ENCODE measurements at regions not wholly inside any gene's neighbourhood (a gene's known extent, or its start where the extent isn't known, plus 50 kb on each side); places are given as distances from the start of the nearest gene placed in this dataset.

- Histone ChIP-seq H3K4me1 (ENCODE audit: control insufficient read depth, extremely low read depth, insufficient read depth, low read length) (no peaks in the 10 kb centered on the region), H2AFZ (ENCODE audit: control insufficient read depth, low read length) (no peak overlapping the region), H3K4me2 (ENCODE audit: control insufficient read depth, extremely low read depth, insufficient read depth, low read depth, low read length) (no peak overlapping the region), H3K9me3 (ENCODE audit: control insufficient read depth, low read depth, low read length) (no peaks in the 10 kb centered on the region), H3K79me2 (ENCODE audit: control insufficient read depth, insufficient read depth, low read length) (no peaks in the 10 kb centered on the region), H3K36me3 (ENCODE audit: control insufficient read depth in 2 of 2, extremely low read depth in 1 of 2, insufficient read depth in 2 of 2, low read length in 2 of 2) (no peaks in the 10 kb centered on the region), H3K9me1 (ENCODE audit: control insufficient read depth, extremely low read depth, insufficient read depth, low read length) (no peaks in the 10 kb centered on the region), H4K20me1 (ENCODE audit: control insufficient read depth, extremely low read depth, insufficient read depth, low read length) (no peaks in the 10 kb centered on the region), H3K4me3 (ENCODE audit: control insufficient read depth in 2 of 3, extremely low read depth in 1 of 3, insufficient read depth in 2 of 3, low read depth in 1 of 3, low read length in 3 of 3) (no peak overlapping the region), H3K27ac (ENCODE audit: control insufficient read depth, insufficient read depth, low read length) (no peak overlapping the region), H3K9ac (ENCODE audit: control insufficient read depth, extremely low read depth, insufficient read depth, low read length) (no peak overlapping the region), H3K27me3 (ENCODE audit: control insufficient read depth, extremely low read depth, insufficient read depth, low read length) (no peaks in the 10 kb centered on the region)
- dilution Hi-C loops (cut with MboI; ENCODE audit: extremely low pct_ligation_motif_present, low sequenced_read_pairs): no loop called here
- DNase-seq (ENCODE audit: low read depth, low spot score) (no peak), FAIRE-seq (no peak)
- TF ChIP-seq EZH2 (IDR thresholded peaks at IDR 0.05; ENCODE audit: low read length) (no peak), CTCF (optimal IDR thresholded peaks at IDR 0.05 in 1 of 3, IDR thresholded peaks at IDR 0.05 in 1 of 3, conservative IDR thresholded peaks at IDR 0.05 in 1 of 3; ENCODE audit: extremely low read depth in 1 of 3, insufficient read depth in 2 of 3, low read length in 3 of 3) (no peak)
These were observed 1112.3 kb upstream of the SEMA6A start for GRCh38 chr5:117686926-117687325.

- TF ChIP-seq EZH2 (IDR thresholded peaks at IDR 0.05; ENCODE audit: low read length) (no peak), CTCF (optimal IDR thresholded peaks at IDR 0.05 in 1 of 3, IDR thresholded peaks at IDR 0.05 in 1 of 3, conservative IDR thresholded peaks at IDR 0.05 in 1 of 3; ENCODE audit: extremely low read depth in 1 of 3, insufficient read depth in 2 of 3, low read length in 3 of 3) (no peak)
- Histone ChIP-seq H3K9ac (ENCODE audit: control insufficient read depth, extremely low read depth, insufficient read depth, low read length) (no peak overlapping the region), H3K27me3 (ENCODE audit: control insufficient read depth, extremely low read depth, insufficient read depth, low read length) (no peaks in the 10 kb centered on the region), H3K4me2 (ENCODE audit: control insufficient read depth, extremely low read depth, insufficient read depth, low read depth, low read length) (no peak overlapping the region), H2AFZ (ENCODE audit: control insufficient read depth, low read length) (no peak overlapping the region), H4K20me1 (ENCODE audit: control insufficient read depth, extremely low read depth, insufficient read depth, low read length) (no peaks in the 10 kb centered on the region), H3K27ac (ENCODE audit: control insufficient read depth, insufficient read depth, low read length) (no peak overlapping the region), H3K36me3 (ENCODE audit: control insufficient read depth in 2 of 2, extremely low read depth in 1 of 2, insufficient read depth in 2 of 2, low read length in 2 of 2) (no peaks in the 10 kb centered on the region), H3K4me1 (ENCODE audit: control insufficient read depth, extremely low read depth, insufficient read depth, low read length) (no peaks in the 10 kb centered on the region), H3K9me3 (ENCODE audit: control insufficient read depth, low read depth, low read length) (no peaks in the 10 kb centered on the region), H3K79me2 (ENCODE audit: control insufficient read depth, insufficient read depth, low read length) (no peaks in the 10 kb centered on the region), H3K4me3 (ENCODE audit: control insufficient read depth in 2 of 3, extremely low read depth in 1 of 3, insufficient read depth in 2 of 3, low read depth in 1 of 3, low read length in 3 of 3) (no peak overlapping the region), H3K9me1 (ENCODE audit: control insufficient read depth, extremely low read depth, insufficient read depth, low read length) (no peaks in the 10 kb centered on the region)
- DNase-seq (ENCODE audit: low read depth, low spot score) (no peak), FAIRE-seq (no peak)
- dilution Hi-C loops (cut with MboI; ENCODE audit: extremely low pct_ligation_motif_present, low sequenced_read_pairs): no loop called here
These were observed 1107.8 kb upstream of the SEMA6A start for GRCh38 chr5:117682416-117682815.

Measured in keratinocyte (primary cell).